Ovary (tissue), 7 donors: ENCODE measurements at regions not wholly inside any gene's neighbourhood (a gene's known extent, or its start where the extent isn't known, plus 50 kb on each side); places are given as distances from the start of the nearest gene placed in this dataset.

Experiments used
- DNase-seq, 5 donors: peaks; one replicate each; pipeline ENCODE4 v3.0.0-alpha.2; 2019 to 2020
- H3K27ac ChIP-seq, 2 donors: fragments of 200-600 bp; one replicate each; pipeline versions ENCODE4 v1.5.1 to v1.8.0; 2019 to 2022
- H3K27me3 ChIP-seq: fragments of 200-600 bp; one replicate; pipeline ENCODE4 v1.8.0; 2022
- H3K36me3 ChIP-seq: fragments of 200-600 bp; sonication (generic); one replicate; pipeline ENCODE4 v1.5.1; 2019
- H3K4me1 ChIP-seq: one replicate; pipeline ENCODE4 v1.8.1; 2013; ENCODE audit warnings: mild to moderate bottlenecking, moderate library complexity; ENCODE audit not compliant: insufficient read depth
- H3K4me3 ChIP-seq: fragments of 200-600 bp; sonication (generic); one replicate; pipeline ENCODE4 v1.5.1; 2017
- H3K9me3 ChIP-seq, 2 donors: fragments of 200-600 bp in 1 of 2; sonication (generic) in 1 of 2; one replicate each; pipeline versions ENCODE4 v1.5.1 to v1.8.1; 2013 to 2019; ENCODE audit warnings: mild to moderate bottlenecking in 1 of 2, moderate library complexity in 1 of 2
- EP300 ChIP-seq: sonication (generic); formaldehyde crosslinking; IDR thresholded peaks from one replicate; pipeline ENCODE4 v1.6.1; 2017; ENCODE audit warnings: antibody characterized with exemption
- POLR2A ChIP-seq: fragments of 450-650 bp; IDR thresholded peaks from one replicate; pipeline ENCODE4 v1.6.1; 2017; ENCODE audit warnings: antibody characterized with exemption, mild to moderate bottlenecking, moderate library complexity
- WGBS, 3 donors: extraction: QIAGEN DNeasy Blood & Tissue Kit in 1 of 3; methylation state at CpG; one replicate each; pipeline versions ENCODE4 v1.1.5 to v1.1.7; 2013 to 2017; 5-methylcytosine and 5-hydroxymethylcytosine counted together
- intact Hi-C, 4 donors: fragments of 100-400 bp; cut with DNase I; formaldehyde crosslinking; loops; one replicate each; pipeline versions ENCODE4 v1.11.0 to v1.15.1; 2022 to 2023
- TF ChIP-seq, protein P1 (sequence below), 3 donors: fragments of 450-650 bp in 2 of 3; fragments of 200-600 bp in 1 of 3; IDR thresholded peaks; one replicate each; pipeline versions ENCODE4 v1.5.1 to v1.8.0; 2016 to 2022; ENCODE audit warnings: antibody characterized with exemption in 3 of 3, mild to moderate bottlenecking in 1 of 3
- donor health status: DM: no; HTN: no; CAD: no; lungs with moderate emphysema.
- donor health status: DM: no; HTN: no; CAD: no.
- donor health status: Bipolar disorder and iron deficiency.
- donor health status: DM: no; HTN: no; CAD: no.
- donor health status: DM: yes; HTN: yes; CAD: no.

DNA sequence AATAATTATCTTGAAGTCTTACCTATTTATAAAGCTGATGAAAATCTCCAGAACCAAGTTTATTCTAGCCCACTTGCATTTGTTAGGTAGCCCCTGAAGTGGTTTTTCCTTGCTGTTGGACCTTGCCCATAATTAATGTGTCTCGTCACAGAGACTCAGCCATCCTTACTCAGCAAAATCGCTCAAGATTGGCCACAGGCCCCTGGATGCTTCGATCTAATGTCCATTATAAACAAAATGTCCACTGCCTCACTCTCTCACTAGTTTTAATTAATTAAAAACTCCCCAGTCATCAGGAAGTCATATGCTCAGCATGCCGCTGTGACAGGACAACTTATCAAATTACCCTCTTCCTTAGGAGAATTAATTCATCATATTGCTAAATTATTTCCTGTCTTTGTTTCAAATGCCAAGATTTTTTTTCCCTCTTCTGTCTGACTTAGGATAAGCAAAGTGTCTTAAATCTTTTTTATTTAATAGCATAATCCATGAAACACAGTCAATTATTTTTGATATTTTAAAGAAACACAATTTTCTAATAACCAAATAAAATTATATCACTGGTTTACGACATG is 126.8 kb upstream of the PCLO start:
- 41 to 46% (median 44%) methylated on average over 5 of the region's 5 CpGs for whole genome bisulfite sequencing, 3 donors
- H3K27me3 ChIP-seq = no peaks in the 10 kb centered on the region
- no peaks in the 10 kb centered on the region for H3K36me3 ChIP-seq
- no peak overlapping the region for H3K4me3 ChIP-seq
- intact Hi-C loops = no loop called here
- H3K9me3 ChIP-seq = no peaks in the 10 kb centered on the region
- no peak overlapping the region for H3K27ac ChIP-seq
- TF ChIP-seq, protein P1, sequence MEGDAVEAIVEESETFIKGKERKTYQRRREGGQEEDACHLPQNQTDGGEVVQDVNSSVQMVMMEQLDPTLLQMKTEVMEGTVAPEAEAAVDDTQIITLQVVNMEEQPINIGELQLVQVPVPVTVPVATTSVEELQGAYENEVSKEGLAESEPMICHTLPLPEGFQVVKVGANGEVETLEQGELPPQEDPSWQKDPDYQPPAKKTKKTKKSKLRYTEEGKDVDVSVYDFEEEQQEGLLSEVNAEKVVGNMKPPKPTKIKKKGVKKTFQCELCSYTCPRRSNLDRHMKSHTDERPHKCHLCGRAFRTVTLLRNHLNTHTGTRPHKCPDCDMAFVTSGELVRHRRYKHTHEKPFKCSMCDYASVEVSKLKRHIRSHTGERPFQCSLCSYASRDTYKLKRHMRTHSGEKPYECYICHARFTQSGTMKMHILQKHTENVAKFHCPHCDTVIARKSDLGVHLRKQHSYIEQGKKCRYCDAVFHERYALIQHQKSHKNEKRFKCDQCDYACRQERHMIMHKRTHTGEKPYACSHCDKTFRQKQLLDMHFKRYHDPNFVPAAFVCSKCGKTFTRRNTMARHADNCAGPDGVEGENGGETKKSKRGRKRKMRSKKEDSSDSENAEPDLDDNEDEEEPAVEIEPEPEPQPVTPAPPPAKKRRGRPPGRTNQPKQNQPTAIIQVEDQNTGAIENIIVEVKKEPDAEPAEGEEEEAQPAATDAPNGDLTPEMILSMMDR (IDR thresholded peaks at IDR 0.05) = no peak
- TF ChIP-seq POLR2A (no peak), EP300 (no peak)
- H3K4me1 ChIP-seq = no peaks in the 10 kb centered on the region
- DNase-seq = no peak

DNA sequence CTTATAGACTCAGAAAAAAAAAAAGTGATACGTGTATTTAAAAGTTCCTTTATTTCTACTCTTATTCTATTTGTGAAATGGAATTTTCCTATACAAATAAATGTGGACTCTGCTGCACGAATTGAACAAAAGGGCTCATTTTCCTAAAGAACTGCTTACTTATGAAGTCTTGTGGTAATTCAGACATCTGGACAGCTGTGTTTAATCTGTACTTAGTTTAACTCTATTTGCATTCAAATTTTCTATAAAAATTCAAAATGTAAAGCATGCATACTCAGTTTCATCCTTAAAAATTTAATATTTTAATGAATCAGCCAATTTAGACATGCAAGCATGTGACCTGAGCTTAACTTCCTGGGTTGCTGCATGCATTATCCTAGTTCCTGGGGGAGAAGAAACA is 118.0 kb upstream of the PCLO start:
- Histone ChIP-seq H3K9me3 (no peaks in the 10 kb centered on the region), H3K4me3 (no peak overlapping the region), H3K36me3 (no peaks in the 10 kb centered on the region), H3K4me1 (no peaks in the 10 kb centered on the region), H3K27ac (no peak overlapping the region), H3K27me3 (no peaks in the 10 kb centered on the region)
- intact Hi-C loops = no loop called here
- 65 to 73% (median 65%) methylated on average over 2 of the region's 2 CpGs for WGBS, 3 donors
- DNase-seq = no peak
- TF ChIP-seq POLR2A (no peak), EP300 (no peak)
- TF ChIP-seq, protein P1 (IDR thresholded peaks at IDR 0.05) = no peak

DNA sequence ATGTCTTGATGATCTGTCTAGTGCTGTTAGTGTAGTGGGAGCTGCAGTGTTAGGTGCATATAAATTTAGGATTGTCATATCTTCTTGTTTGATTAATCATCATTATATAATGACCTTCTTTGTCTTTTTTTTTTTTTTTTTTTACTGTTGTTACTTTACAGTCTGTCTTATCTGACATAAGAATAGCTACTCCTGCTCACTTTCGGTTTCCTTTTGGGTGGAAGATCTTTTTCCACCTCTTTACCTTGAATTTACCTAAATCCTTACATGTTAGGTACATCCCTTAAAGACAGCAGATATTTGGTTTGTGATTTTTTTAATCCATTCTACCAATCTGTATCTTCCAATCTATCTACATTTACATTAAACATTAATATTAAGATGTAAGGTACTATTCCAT is 113.6 kb upstream of the PCLO start:
- TF ChIP-seq EP300 (no peak), POLR2A (no peak)
- TF ChIP-seq, protein P1 (IDR thresholded peaks at IDR 0.05) = no peak
- Histone ChIP-seq H3K27ac (no peak overlapping the region), H3K36me3 (no peaks in the 10 kb centered on the region), H3K27me3 (no peaks in the 10 kb centered on the region), H3K4me1 (no peaks in the 10 kb centered on the region), H3K9me3 (no peaks in the 10 kb centered on the region), H3K4me3 (no peak overlapping the region)
- intact Hi-C loops = no loop called here
- DNase-seq = no peak
- WGBS, 3 donors = 80 to 90% (median 90%) methylated on average over 1 of the region's 1 CpG

DNA sequence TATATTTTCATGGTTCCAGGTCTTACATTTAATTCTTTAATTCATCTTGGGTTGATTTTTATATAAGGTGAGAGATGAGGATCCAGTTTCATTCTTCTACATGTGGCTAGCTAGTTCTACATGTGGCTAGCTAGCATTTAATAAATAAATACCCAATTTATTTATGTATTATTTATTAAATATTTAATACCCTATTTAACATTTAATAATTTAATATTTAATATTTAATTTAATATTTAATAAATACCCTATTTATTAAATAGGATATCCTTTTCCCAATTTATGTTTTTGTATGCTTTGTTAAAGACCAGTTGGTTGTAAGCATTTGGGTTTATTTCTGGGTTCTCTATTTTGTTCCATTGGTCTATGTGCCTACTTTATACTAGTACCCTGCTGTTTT is 111.0 kb upstream of the PCLO start:
- Histone ChIP-seq H3K27ac (no peak overlapping the region), H3K4me3 (no peak overlapping the region), H3K36me3 (no peaks in the 10 kb centered on the region), H3K4me1 (no peaks in the 10 kb centered on the region), H3K9me3 (no peaks in the 10 kb centered on the region), H3K27me3 (no peaks in the 10 kb centered on the region)
- no peak for DNase-seq
- TF ChIP-seq POLR2A (no peak), EP300 (no peak)
- TF ChIP-seq, protein P1 (IDR thresholded peaks at IDR 0.05) = no peak
- intact Hi-C loops = no loop called here
